HG03159 (cell line): ENCODE measurements at regions not wholly inside any gene's neighbourhood (a gene's known extent, or its start where the extent isn't known, plus 50 kb on each side); places are given as distances from the start of the nearest gene placed in this dataset.

ENCODE experiments used
- ATAC-seq: cut with Tn5 transposase; IDR thresholded peaks from one replicate; pipeline ENCODE4 v1.9.1; 2021; ENCODE audit warnings: mild to moderate bottlenecking, moderate library complexity; ENCODE audit not compliant: unreplicated experiment

- no peak for ATAC-seq
Measured at GRCh38 chr16:14362774-14363371, 267.2 kb downstream of the PARN start.

GRCh38 chr16:14360326-14361037, 269.6 kb downstream of the PARN start:
- ATAC-seq: no peak

- ATAC-seq: no peak
Measured at GRCh38 chr16:14358697-14359305, 271.3 kb downstream of the PARN start.

GRCh38 chr16:14357328-14357727, 272.7 kb downstream of the PARN start:
- no peak for ATAC-seq

GRCh38 chr16:14356064-14356463, 274.0 kb downstream of the PARN start:
- no peak for ATAC-seq

GRCh38 chr16:14354561-14355351, 275.3 kb downstream of the PARN start:
- ATAC-seq: peak; percentile 87

DNA sequence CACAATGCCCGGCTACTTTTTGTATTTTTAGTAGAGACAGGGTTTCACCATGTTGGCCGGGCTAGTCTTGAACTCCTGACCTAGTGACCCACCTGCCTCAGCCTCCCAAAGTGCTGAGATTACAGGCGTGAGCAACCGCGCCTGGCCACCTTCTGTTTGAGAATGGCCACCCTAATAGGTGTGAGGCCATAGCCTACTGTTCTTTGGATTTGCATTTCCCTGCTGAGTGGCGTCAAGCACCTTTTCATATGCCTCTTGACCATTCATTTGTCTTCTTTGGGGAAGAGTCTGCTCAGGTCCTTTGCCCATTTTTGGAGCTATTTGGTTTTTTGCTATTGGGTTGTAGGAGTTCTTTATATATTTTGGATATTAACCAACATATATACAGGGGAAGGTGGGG, 276.7 kb downstream of the PARN start:
- no peak for ATAC-seq

DNA sequence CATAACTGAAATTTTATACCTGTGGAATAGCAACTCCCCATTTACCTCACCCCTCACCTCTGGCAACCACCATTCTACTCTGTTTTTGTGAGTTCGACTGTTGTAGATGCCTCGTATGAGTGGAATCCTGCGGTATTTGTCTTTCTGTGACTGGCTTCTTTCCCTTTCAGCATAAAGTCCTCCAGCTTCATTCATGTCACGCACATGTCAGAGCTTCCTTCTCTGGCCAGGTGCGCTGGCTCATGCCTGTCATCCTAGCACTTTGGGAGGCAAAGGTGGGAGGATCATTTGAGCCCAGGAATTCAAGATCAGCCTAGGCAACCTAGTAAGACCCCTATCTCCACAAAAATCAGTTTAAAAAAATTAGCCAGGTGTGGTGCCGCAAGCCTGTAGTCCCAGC, 278.4 kb downstream of the PARN start:
- ATAC-seq: no peak

GRCh38 chr16:14350626-14351025, 279.4 kb downstream of the PARN start:
- ATAC-seq: no peak

GRCh38 chr16:14350081-14350480, 279.0 kb downstream of the MRTFB start:
- no peak for ATAC-seq

- ATAC-seq: no peak
Measured at GRCh38 chr16:14347706-14348105, 276.6 kb downstream of the MRTFB start.

DNA sequence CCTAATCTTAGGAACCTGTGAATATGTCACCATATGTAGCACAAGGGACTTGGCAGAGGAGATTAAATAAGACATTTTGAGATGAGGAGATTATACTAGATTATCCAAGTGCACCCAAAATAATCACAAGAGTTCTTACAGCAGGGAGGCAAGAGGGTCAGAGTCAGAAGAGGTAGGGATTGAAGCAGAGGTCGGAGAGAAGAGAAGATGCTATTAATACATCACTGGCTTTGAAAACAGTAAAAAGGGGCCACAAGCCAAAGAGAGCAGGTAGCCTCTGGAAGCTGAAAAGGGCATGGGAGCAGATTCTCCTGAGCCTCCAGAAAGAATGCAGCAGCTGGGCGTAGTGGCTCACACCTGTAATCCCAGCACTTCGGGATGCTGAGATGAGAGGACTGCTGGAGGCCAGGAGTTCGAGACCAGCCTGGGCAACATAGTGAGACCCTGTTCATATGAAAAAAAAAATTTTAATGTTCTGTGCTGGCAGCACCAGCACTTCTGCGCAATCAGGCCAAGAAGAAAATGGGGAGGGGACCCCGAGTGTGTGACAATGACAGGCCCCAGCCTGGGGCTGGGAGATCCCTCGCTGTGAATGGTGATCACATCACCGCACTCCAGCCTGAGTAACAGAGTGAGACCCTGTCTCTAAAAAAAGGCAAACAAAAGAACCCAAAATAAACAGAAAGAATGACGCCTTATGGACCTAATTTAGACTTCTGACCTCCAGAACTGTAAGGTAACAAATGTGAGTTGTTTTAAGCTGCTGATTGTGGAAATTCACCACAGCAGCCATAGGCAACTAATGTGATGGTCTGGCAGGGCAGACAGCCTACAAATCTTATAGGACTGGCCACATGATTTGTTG, 275.4 kb downstream of the MRTFB start:
- ATAC-seq: no peak

DNA sequence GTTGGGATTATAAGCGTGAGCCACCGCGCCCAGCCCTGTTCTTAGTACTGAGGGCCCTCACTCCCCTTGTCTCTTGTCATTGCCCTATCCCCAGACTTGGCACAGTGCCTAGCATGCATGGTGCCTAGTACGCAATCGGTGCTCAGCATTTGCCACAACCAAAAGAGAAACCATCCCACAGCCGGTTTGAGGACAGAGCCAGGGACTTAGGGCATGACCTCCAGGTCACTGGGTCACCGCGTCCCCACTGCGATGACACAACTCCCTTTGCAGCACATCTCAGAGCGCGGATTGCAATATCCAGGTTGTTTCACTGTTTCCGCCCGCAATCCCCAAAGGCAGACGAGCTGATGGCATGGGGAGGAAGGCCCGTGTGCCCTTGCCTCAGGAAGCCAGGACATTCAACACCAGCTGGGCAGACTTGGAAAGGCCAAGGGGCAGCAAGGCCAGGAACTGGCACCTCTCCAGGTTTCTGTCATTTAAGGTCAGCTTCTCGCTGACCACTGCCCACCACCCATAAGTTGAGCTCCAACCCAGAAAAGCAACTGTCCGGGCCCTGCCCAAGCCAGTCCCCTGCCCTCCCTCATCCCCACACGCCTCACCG, 274.5 kb downstream of the MRTFB start:
- no peak for ATAC-seq

DNA sequence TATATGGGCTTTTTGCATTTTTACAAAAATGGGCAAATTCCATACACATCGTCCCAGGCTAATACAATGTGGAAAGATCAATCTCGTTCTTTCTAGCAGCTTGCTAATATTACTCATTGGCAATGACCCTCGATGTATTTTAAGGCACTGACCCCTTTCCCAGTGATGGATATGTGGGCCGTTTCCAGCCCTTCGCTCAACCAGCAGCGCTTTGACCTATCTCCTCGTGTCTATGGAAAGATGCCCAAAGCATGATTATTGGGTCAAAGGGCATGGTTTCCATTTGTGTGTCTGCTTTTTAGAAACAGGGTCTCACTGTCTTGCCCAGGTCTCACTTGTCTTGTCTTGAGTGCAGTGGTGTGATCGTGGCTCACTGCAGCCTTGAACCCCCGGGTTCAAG, 273.8 kb downstream of the MRTFB start:
- ATAC-seq: no peak

DNA sequence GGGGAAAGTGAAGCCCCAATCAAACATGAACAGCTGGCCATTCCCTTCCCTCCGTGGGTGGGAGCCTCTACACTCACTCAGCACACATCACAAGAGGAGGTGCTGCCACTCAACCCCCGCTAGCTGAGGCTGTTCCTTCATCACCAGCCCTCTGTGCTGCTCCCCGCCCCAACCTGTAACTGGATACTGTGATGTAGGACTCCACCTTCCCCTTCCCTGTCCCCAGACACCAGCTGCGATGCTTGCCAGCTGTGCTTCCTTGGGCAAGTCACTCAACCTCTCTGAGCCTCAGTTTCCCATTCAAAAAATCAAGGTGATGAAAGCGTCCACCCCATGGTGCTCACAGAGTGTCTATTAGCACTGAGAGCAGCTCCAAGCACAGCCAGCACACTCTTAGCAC, 273.2 kb downstream of the MRTFB start:
- no peak for ATAC-seq

DNA sequence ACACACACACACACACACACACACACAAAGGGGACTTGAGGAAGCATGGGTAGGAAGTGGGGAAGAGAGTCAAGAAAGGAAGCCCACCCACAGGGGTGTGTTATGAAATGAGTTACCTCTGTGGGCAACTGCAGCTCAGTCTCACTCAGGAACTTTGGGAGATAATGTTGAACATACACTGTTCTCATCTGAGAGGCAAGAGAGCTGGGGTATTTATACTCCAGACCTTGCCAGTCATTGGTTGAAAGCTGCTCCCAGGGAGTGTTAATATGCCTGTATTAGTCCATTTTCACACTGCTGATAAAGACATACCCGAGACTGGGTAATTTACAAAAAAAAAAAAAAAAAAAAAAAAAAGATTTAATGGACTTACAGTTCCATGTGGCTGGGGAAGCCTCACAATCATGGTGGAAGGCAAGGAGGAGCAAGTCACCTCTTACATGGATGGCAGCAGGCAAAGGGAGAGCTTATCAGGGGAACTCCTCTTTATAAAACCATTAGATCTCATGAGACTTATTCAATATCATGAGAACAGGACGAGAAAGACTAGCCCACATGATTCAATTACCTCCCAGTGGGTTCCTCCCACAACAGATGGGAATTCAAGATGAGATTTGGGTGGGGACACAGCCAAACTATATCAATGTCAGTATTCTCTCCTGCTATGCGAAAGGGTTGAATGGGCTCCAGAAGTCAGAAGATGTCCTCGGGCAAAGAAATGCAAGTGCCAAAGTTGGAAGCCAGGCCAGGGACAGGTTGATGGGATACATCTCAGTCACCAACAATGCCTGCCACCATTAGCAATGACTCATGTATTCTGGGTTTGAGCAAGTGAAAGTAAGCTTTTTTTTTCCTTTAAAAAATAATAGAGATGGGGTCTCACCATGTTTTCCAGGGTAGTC, 270.5 kb downstream of the MRTFB start:
- ATAC-seq: no peak

GRCh38 chr16:14339694-14340093, 268.6 kb downstream of the MRTFB start:
- no peak for ATAC-seq

DNA sequence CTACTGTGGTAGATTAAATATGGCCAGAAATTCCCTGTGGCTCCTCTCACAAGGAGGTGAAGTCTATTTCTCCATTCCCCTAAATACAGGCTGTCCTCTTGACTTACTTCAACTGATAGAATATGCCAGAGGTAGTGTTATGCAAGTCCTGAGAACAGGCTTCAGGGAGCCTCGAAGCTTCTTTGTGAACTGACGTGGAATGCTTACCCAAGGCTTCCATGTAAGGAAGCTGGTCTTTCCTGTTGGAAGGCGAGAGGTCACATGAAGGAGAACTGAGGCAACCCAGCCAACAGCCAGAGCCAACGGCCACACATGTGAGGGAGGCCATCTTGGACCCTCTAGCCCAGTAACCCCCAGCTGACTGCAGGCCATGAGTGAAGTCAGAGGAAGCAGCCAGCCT, 267.9 kb downstream of the MRTFB start:
- no peak for ATAC-seq

- no peak for ATAC-seq
Measured at GRCh38 chr16:14338236-14338635, 267.1 kb downstream of the MRTFB start.
